Kidney epithelial cell (primary cell): ENCODE measurements at regions not wholly inside any gene's neighbourhood (a gene's known extent, or its start where the extent isn't known, plus 50 kb on each side); places are given as distances from the start of the nearest gene placed in this dataset.

ENCODE experiments used
- DNase-seq: peaks from one replicate; pipeline ENCODE4 v3.0.0-alpha.2; 2010; ENCODE audit warnings: low read depth
- H3K27me3 ChIP-seq: 2 replicates; pipeline ENCODE4 v1.6.0; 2011; ENCODE audit warnings: low read length; ENCODE audit not compliant: control insufficient read depth, insufficient read depth
- H3K36me3 ChIP-seq: 2 replicates; pipeline ENCODE4 v1.5.1; 2011; ENCODE audit warnings: low read length; ENCODE audit not compliant: control insufficient read depth, insufficient read depth
- H3K4me3 ChIP-seq: 2 replicates; pipeline ENCODE4 v1.5.1; 2011; ENCODE audit warnings: low read depth, mild to moderate bottlenecking, control low read depth, low read length
- CTCF ChIP-seq: IDR thresholded peaks from 2 replicates; pipeline ENCODE4 v1.5.1; 2011; ENCODE audit warnings: mild to moderate bottlenecking, moderate library complexity, low read length, control low read depth, inconsistent platforms; ENCODE audit not compliant: insufficient read depth, poor library complexity, severe bottlenecking

- no peak for DNase-seq
- Histone ChIP-seq H3K4me3 (no peak overlapping the region), H3K27me3 (peaks cover 12% of the 10 kb centered on the region), H3K36me3 (no peaks in the 10 kb centered on the region)
- no peak for TF ChIP-seq CTCF
Measured at GRCh38 chr16:85988306-85988705, 89.3 kb downstream of the IRF8 start.

- no peak for TF ChIP-seq CTCF
- Histone ChIP-seq H3K4me3 (no peak overlapping the region), H3K36me3 (no peaks in the 10 kb centered on the region), H3K27me3 (peaks cover 9% of the 10 kb centered on the region)
- DNase-seq = no peak
Measured at GRCh38 chr16:85988723-85989313, 89.9 kb downstream of the IRF8 start.

GRCh38 chr16:85989376-85989775 is 90.4 kb downstream of the IRF8 start:
- Histone ChIP-seq H3K27me3 (peaks cover 9% of the 10 kb centered on the region), H3K4me3 (no peak overlapping the region), H3K36me3 (no peaks in the 10 kb centered on the region)
- DNase-seq = no peak
- TF ChIP-seq CTCF = no peak

- H3K27me3 ChIP-seq = peaks cover 10% of the 10 kb centered on the region
Measured at GRCh38 chr16:85989863-85990643, 91.1 kb downstream of the IRF8 start.

GRCh38 chr16:85990861-85991301 is 91.9 kb downstream of the IRF8 start:
- H3K27me3 ChIP-seq = peaks cover 11% of the 10 kb centered on the region
- DNase-seq = no peak
- TF ChIP-seq CTCF = no peak
- no peak overlapping the region for H3K4me3 ChIP-seq
- H3K36me3 ChIP-seq = no peaks in the 10 kb centered on the region

More at GRCh38 chr16:85989863-85990643, 91.1 kb downstream of the IRF8 start:
- H3K36me3 ChIP-seq = no peaks in the 10 kb centered on the region
- TF ChIP-seq CTCF = no peak
- no peak for DNase-seq
- no peak overlapping the region for H3K4me3 ChIP-seq
